ENCODE measurements at regions not wholly inside any gene's neighbourhood (a gene's known extent, or its start where the extent isn't known, plus 50 kb on each side); places are given as distances from the start of the nearest gene placed in this dataset.

DNA sequence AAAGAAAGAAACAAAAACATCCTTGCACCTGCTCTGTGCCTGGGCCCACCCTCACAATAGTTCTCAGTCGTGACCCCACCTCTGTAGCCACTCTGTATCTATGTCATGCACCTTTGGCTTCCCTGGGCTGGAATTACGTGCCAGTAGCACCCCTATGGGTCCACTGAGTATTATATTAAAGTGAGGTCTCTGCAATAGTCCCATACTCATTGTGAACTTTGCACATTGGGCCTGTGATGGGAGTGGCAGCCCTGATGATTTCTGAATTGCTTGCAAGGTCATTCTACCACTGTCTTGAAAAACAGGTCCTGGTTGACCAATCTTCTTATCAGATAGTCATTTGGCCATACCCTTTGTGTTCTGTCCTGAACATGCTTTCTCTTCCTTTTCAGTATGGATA, 1012.1 kb downstream of the RAB28 start:
- no peak for TF ChIP-seq EP300 (IDR thresholded peaks at IDR 0.05)
- no peak for TF ChIP-seq CTCF (IDR thresholded peaks at IDR 0.05)
- TF ChIP-seq CHD4 (IDR thresholded peaks at IDR 0.05; ENCODE audit: borderline replicate concordance) = no peak
- TF ChIP-seq RNF2 (IDR thresholded peaks at IDR 0.05; ENCODE audit: borderline replicate concordance, low read depth) = no peak
- TF ChIP-seq MAFK (IDR thresholded peaks at IDR 0.05; ENCODE audit: partially characterized antibody) = no peak
- TF ChIP-seq CHD2 (IDR thresholded peaks at IDR 0.05; ENCODE audit: low read length, partially characterized antibody) = no peak
- TF ChIP-seq ELK1 (IDR thresholded peaks at IDR 0.05; ENCODE audit: low read depth, low read length) = no peak
- TF ChIP-seq, protein P1, sequence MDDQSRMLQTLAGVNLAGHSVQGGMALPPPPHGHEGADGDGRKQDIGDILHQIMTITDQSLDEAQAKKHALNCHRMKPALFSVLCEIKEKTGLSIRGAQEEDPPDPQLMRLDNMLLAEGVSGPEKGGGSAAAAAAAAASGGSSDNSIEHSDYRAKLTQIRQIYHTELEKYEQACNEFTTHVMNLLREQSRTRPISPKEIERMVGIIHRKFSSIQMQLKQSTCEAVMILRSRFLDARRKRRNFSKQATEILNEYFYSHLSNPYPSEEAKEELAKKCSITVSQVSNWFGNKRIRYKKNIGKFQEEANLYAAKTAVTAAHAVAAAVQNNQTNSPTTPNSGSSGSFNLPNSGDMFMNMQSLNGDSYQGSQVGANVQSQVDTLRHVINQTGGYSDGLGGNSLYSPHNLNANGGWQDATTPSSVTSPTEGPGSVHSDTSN (IDR thresholded peaks at IDR 0.05) = no peak
- TF ChIP-seq, protein P2, sequence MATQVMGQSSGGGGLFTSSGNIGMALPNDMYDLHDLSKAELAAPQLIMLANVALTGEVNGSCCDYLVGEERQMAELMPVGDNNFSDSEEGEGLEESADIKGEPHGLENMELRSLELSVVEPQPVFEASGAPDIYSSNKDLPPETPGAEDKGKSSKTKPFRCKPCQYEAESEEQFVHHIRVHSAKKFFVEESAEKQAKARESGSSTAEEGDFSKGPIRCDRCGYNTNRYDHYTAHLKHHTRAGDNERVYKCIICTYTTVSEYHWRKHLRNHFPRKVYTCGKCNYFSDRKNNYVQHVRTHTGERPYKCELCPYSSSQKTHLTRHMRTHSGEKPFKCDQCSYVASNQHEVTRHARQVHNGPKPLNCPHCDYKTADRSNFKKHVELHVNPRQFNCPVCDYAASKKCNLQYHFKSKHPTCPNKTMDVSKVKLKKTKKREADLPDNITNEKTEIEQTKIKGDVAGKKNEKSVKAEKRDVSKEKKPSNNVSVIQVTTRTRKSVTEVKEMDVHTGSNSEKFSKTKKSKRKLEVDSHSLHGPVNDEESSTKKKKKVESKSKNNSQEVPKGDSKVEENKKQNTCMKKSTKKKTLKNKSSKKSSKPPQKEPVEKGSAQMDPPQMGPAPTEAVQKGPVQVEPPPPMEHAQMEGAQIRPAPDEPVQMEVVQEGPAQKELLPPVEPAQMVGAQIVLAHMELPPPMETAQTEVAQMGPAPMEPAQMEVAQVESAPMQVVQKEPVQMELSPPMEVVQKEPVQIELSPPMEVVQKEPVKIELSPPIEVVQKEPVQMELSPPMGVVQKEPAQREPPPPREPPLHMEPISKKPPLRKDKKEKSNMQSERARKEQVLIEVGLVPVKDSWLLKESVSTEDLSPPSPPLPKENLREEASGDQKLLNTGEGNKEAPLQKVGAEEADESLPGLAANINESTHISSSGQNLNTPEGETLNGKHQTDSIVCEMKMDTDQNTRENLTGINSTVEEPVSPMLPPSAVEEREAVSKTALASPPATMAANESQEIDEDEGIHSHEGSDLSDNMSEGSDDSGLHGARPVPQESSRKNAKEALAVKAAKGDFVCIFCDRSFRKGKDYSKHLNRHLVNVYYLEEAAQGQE (IDR thresholded peaks at IDR 0.05) = no peak
- TF ChIP-seq POLR2A (IDR thresholded peaks at IDR 0.05; ENCODE audit: low read length) = no peak
- no peak for TF ChIP-seq HDAC2 (IDR thresholded peaks at IDR 0.05)
- TF ChIP-seq JUN (IDR thresholded peaks at IDR 0.05) = no peak
